ENCODE measurements at regions not wholly inside any gene's neighbourhood (a gene's known extent, or its start where the extent isn't known, plus 50 kb on each side); places are given as distances from the start of the nearest gene placed in this dataset.

- Mint-ChIP-seq H3K27ac (no peak overlapping the region), H3K27me3 (ENCODE audit: insufficient read depth) (no peaks in the 10 kb centered on the region; the same call in 1 of the 2 replicates), H3K9me3 (peaks cover 37% of the 10 kb centered on the region), H3K36me3 (ENCODE audit: low read depth) (no peaks in the 10 kb centered on the region), H3K4me1 (ENCODE audit: low read depth) (no peaks in the 10 kb centered on the region), H3K4me3 (no peak overlapping the region)
- TF ChIP-seq, protein P1, sequence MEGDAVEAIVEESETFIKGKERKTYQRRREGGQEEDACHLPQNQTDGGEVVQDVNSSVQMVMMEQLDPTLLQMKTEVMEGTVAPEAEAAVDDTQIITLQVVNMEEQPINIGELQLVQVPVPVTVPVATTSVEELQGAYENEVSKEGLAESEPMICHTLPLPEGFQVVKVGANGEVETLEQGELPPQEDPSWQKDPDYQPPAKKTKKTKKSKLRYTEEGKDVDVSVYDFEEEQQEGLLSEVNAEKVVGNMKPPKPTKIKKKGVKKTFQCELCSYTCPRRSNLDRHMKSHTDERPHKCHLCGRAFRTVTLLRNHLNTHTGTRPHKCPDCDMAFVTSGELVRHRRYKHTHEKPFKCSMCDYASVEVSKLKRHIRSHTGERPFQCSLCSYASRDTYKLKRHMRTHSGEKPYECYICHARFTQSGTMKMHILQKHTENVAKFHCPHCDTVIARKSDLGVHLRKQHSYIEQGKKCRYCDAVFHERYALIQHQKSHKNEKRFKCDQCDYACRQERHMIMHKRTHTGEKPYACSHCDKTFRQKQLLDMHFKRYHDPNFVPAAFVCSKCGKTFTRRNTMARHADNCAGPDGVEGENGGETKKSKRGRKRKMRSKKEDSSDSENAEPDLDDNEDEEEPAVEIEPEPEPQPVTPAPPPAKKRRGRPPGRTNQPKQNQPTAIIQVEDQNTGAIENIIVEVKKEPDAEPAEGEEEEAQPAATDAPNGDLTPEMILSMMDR (IDR thresholded peaks at IDR 0.05) = no peak
- no peak for DNase-seq
Measured at GRCh38 chr16:52364500-52364899, 182.4 kb downstream of the TOX3 start.

DNA sequence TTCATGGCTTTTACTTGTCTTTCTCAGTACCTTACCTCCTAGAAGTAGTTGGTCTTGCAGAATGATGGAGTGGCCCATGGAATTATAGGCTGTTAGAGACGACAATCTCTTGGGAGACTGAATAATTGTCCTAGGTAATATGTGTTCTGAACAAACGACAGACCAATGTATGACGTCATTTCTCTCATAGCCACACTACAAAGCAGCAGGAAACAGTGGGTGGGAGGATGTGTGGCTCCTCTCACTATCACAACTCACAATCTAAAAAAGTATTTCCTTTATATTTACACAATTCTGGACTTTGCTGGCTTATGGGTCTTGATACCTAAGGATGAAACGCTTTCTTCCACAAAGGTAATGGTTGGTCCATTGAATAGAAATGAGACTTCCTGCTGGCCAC is 183.9 kb downstream of the TOX3 start:
- Mint-ChIP-seq H3K27me3 (ENCODE audit: insufficient read depth) (no peaks in the 10 kb centered on the region; the same call in 1 of the 2 replicates), H3K4me1 (ENCODE audit: low read depth) (no peaks in the 10 kb centered on the region), H3K9me3 (peaks cover 41% of the 10 kb centered on the region), H3K36me3 (ENCODE audit: low read depth) (no peaks in the 10 kb centered on the region), H3K27ac (no peak overlapping the region), H3K4me3 (no peak overlapping the region)
- no peak for DNase-seq
- TF ChIP-seq, protein P1 (IDR thresholded peaks at IDR 0.05) = no peak

DNA sequence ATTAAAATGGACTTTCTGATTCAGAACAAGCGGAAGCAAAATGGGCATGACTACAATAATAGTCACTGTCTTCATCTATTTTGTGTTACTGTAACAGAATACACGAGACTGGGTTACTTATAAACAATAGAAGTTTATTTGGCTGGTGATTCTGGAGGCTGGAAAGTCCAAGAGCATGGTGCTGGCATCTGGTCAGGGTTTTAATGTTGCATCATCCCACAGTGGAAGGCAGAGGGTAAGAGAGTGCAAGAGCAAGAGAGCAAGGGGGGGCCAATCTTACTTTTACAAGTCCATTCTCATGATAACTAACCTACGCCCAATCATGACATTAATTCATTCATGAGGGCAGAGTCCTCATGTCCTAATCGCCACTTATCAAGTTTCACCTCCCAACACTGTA is 189.2 kb downstream of the TOX3 start:
- H3K36me3 Mint-ChIP-seq (ENCODE audit: low read depth) = no peaks in the 10 kb centered on the region
- no peaks in the 10 kb centered on the region for H3K4me1 Mint-ChIP-seq (ENCODE audit: low read depth)
- H3K9me3 Mint-ChIP-seq = peaks cover 64% of the 10 kb centered on the region
- DNase-seq = no peak
- TF ChIP-seq, protein P1 (IDR thresholded peaks at IDR 0.05) = no peak
- H3K27ac Mint-ChIP-seq = no peak overlapping the region
- no peaks in the 10 kb centered on the region; the same call in 1 of the 2 replicates for H3K27me3 Mint-ChIP-seq (ENCODE audit: insufficient read depth)
- H3K4me3 Mint-ChIP-seq = no peak overlapping the region

DNA sequence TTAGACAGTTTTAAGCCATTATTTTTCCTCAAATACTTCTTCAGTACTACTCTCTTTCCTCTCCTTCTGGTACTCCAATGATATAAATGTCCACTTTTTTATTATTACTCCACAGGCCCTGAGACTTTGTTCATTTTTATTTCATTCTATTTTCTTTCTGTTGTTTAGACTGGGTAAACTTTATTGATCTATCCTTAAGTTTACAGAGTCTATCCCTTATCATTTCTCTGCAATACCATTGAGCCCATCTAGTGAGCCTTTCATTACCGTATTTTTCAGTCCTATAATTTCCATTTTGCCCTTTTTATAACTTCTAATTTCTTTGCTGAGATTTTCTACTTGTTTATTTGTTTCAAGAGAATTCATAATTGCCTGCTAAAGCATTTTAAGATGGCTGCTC is 193.7 kb downstream of the TOX3 start:
- DNase-seq = no peak
- TF ChIP-seq, protein P1 (IDR thresholded peaks at IDR 0.05) = no peak
- no peaks in the 10 kb centered on the region for H3K4me1 Mint-ChIP-seq (ENCODE audit: low read depth)
- no peak overlapping the region for H3K4me3 Mint-ChIP-seq
- peaks cover 5% of the 10 kb centered on the region; the same call in 1 of the 2 replicates for H3K27me3 Mint-ChIP-seq (ENCODE audit: insufficient read depth)
- peaks cover 68% of the 10 kb centered on the region for H3K9me3 Mint-ChIP-seq
- H3K36me3 Mint-ChIP-seq (ENCODE audit: low read depth) = no peaks in the 10 kb centered on the region
- H3K27ac Mint-ChIP-seq = no peak overlapping the region

GRCh38 chr16:52351451-52351850 is 195.5 kb downstream of the TOX3 start:
- Mint-ChIP-seq H3K4me3 (no peak overlapping the region), H3K4me1 (ENCODE audit: low read depth) (no peaks in the 10 kb centered on the region), H3K27ac (no peak overlapping the region), H3K36me3 (ENCODE audit: low read depth) (no peaks in the 10 kb centered on the region), H3K27me3 (ENCODE audit: insufficient read depth) (peaks cover 5% of the 10 kb centered on the region; the same call in 1 of the 2 replicates), H3K9me3 (peaks cover 53% of the 10 kb centered on the region)
- no peak for DNase-seq
- TF ChIP-seq, protein P1 (IDR thresholded peaks at IDR 0.05) = no peak

Data from HFFc6 (cell line).